ENCODE measurements at regions not wholly inside any gene's neighbourhood (a gene's known extent, or its start where the extent isn't known, plus 50 kb on each side); places are given as distances from the start of the nearest gene placed in this dataset.
"Not testable (repeated sequence)": the region's sequence is repeated elsewhere in the genome, so short reads cannot be mapped to it uniquely, and the experiment has no call there.

- DNase-seq: not testable (repeated sequence)
Observed at GRCh38 chr13:89406096-89406495, 1734.9 kb downstream of the SLITRK5 start.

DNA sequence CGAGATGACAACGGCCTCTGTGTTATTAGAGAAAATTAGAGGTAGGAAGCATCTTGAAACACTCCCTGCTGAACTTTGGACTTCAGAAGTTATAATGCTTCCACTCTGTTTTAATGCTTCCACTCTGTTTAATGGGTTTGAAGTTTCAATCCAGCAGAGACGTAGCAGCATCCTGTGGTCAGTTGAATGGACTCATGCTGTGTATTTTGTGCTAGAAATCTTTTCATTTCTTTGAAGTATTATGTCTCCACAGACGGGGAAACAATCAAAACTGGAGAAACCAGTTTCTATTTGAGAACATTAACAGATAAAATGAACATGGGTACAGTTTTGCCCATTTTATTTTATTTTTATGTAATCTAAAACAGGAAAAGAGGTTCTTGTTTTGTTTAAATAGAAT, 1736.2 kb downstream of the SLITRK5 start:
- DNase-seq: no peak

DNA sequence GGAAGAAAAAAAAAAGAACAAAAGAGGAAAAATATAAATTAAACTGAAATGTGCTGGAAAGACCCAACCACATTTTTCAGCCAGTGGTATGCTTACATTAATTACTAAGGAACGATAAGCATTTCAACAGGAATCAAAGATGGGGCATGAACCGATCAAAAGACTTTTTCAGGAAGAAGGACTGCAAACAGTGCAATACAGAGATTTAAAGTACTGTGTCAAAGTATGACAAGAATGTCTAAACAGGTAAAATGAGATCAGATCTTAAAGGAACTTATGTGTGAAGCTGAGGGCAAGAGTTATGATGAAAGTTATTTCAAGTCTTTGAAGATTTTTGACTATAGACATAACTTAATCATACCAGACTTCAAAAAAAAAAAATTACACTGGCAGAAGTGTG, 1761.8 kb downstream of the SLITRK5 start:
- no peak for DNase-seq

- DNase-seq: not testable (repeated sequence)
Observed at GRCh38 chr13:89434624-89435023, 1763.5 kb downstream of the SLITRK5 start.

DNA sequence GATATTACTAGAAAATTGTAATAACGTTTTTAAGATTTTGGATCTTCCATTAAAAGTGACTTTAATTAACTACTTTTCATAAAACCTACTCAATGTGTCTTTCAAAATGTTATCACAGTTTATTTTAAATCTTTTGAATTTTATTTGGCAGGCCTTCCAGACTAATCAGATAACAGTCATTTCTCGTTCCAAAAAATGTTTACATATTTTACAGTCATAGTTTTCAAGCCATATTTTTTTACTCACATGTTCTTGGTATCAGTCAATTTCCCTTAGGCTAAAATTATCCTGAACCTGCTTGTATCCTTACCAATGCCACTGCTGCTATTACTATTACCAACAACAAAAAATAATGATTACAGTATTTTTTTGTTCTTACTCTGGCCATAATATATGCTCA, 1783.5 kb downstream of the SLITRK5 start:
- DNase-seq: no peak

- DNase-seq: no peak
Observed at GRCh38 chr13:89455225-89455624, 1784.1 kb downstream of the SLITRK5 start.

DNA sequence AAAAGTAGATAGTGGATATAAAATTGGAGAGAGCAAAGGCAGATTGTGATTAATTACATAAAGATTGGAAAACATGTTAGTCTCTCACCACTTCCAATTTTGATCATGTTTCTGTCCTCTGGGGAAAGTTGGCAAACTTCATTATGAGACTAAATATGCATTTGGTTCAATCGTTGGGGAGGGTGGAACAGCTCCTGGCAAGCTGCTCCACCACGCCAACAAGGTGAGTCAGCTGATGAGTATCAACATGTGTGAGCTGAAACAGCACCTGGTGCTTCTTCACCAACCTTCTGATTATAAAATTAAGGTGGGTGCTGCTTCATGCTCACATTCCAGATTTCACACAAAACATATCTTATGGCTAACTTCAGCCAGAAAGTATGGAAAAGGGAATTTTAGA, 1784.6 kb downstream of the SLITRK5 start:
- no peak for DNase-seq

GRCh38 chr13:89457977-89458376, 1786.8 kb downstream of the SLITRK5 start:
- DNase-seq: no peak

- no peak for DNase-seq
Observed at GRCh38 chr13:89458456-89458855, 1787.3 kb downstream of the SLITRK5 start.

DNA sequence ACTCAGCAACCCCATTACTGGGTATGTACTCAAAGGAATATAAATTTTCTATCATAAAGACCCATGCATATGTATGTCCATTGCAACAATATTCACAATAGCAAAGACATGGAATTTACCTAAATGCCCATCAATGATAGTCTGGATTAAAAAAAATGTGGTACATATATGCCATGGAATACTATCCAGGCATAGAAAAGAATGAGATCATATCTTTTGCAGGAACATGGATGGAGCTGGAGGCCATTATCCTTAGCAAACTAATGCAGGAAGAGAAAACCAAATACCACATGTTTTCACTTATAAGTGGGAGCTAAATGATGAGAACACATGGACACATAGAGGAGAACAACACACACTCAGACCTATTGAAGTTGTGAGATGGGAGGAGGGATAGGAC, 1789.7 kb downstream of the SLITRK5 start:
- DNase-seq: not testable (repeated sequence)

- DNase-seq: no peak
Observed at GRCh38 chr13:89465366-89465765, 1794.2 kb downstream of the SLITRK5 start.

- DNase-seq: no peak
Observed at GRCh38 chr13:89468081-89468480, 1796.9 kb downstream of the SLITRK5 start.

DNA sequence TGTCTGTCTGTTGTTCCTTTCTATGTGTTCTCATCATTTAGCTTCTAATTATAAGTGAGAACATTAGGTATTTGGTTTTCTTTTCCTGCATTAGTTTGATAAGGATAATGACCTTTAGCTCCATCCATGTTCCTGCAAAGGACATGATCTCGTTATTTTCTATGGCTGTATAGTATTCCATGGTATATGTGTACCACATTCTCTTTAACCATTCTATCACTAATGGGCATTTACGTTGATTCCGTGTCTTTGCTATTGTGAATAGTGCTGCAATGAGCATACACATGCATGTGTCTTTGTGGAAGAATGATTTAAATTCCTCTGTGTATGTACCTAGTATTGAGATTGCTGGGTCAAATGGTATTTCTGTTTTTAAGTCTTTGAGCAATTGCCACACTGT, 1799.7 kb downstream of the SLITRK5 start:
- DNase-seq: no peak

DNA sequence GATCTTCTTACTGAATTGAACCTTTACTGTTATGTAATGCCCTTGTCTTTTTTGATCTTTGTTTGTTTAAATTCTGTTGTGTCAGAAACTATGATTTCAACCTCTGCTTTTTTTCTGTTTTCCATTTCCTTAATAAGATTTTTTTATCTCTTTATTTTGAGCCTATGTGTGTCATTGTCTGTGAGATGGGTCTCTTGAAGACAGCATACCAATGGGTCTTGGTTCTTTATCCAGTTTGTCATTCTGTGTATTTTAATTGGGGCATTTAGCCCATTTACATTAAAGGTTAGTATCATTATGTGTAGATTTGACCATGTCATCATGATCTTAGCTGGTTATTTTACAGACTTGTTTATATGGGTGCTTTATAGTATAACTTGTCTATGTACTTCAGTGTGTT, 1803.3 kb downstream of the SLITRK5 start:
- DNase-seq: no peak

DNA sequence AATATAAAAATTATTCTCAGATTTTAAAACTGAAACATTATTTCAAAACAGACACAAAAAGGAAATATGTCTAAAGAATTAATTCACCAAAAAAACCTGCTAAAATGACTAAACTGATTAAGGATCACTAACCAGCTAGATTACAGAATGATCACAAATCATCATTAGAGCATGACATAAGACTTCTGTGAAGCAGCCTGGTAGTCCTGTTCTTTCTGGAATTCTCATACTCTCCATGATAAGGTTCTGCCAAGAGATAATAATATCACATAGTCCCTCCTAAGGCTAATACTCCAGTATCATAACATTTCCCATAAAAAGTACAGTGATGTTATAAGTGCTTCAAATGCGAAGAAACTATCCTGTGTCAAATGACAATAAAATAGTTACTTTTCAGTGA, 1814.9 kb downstream of the SLITRK5 start:
- no peak for DNase-seq

DNA sequence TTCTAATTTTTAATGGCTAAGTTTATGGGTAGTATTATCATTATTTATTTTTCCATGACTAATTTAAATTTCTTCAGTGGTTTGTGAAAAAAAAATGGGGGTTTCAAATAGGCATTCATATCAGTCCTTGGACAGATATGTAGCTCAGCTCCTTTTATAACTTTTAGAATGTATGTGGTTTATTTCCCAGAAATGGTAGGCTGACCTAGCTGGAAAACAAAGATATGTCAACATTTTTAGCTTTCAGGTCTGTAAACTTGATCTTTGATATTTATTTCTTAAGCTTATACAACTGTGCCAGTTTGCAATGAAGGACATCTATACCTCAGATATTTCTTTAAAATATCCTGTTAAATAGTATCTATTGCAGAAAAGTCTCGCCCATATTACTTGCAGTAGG, 1815.5 kb downstream of the SLITRK5 start:
- no peak for DNase-seq

DNA sequence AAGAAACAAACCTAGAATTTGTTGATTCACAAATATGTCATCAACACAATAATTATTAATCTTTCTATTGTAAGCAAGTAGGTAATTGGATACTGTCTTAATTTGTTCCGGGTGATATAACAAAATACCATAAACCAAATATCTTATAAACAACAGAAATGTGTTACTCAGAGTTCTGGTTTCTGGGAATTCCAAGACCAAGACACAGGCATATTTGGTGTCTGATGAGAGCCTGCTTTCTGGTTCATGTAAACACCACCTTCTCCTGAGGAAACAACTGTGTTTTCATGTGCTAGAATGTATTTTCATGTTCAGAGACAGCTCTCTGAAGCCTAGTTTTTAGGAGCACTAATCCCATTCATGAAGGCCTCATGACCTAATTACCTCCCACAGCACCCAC, 1819.5 kb downstream of the SLITRK5 start:
- no peak for DNase-seq

GRCh38 chr13:89496478-89496877, 1825.3 kb downstream of the SLITRK5 start:
- DNase-seq: no peak

DNA sequence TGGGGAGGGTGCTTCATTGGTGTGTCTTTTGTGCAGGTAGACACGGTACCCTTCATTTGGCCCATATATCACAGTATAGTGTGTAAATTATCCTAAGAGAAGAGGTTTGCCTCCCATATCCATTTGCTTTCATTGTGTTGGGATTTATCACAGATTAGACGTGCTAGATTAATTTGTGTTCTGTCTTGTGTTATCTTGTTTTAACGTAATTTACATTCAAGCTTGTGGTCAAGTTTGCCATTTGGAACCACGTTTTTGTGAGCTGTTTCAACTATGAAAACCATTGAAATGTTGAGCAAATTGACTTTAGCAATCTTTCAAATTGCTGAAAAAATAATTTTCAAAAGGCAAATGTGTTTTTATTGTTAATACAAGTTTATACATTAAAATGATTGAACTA, 1826.5 kb downstream of the SLITRK5 start:
- DNase-seq: no peak

DNA sequence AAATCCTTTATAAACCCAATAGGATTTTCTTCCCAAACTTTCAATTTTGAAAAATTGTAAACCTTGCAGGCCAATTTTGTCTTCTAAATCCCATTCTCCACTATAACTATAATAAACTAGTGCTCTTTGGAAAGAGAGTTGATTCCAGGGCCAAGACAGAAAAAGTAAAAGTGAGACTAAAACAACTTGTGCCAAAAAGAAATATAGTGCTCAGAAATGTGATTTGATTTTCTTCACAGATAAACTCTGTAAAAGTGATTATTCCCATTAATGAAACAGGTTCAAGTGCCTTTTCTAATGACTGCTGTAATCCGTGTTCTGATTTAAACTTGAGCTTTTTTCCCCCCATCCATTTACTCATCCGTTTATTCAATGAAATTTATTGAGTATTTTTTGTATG, 1831.1 kb downstream of the SLITRK5 start:
- no peak for DNase-seq

DNA sequence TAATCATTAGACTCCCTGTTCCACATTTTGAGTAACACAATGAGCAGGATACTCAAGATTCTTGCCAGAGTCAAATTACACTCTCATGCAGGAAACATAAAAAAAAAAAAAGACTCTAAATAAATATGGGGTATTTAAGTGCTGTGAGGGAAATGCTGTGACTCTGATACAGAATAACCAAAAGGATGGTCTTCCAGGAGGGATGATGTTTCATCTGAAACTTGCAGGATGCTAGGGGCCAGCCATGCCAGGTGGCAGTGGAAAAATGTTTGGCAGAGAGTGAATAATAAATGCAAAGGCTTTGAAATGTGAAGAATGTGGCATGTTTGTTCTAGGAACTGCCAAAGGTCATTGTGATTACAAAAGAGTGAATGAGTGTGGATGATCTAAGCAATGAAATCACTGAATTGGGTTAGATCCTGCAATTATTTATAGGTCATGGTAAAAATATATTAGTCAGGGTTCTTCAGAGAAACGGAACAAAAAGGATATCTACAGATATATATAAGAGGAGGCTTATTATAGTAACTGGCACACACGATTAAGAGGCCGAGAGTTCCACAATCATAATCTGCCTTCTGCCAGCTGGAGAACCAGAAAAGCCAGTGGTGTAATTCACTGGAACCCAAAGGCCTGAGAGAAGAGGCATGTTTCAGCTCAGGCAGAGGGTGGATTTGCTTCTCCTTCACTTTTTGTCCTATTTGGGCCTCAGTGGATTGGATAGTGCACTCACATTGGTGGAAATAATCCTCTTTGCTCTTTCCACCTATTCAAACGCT, 1832.8 kb upstream of the MIR17HG start:
- DNase-seq: no peak

DNA sequence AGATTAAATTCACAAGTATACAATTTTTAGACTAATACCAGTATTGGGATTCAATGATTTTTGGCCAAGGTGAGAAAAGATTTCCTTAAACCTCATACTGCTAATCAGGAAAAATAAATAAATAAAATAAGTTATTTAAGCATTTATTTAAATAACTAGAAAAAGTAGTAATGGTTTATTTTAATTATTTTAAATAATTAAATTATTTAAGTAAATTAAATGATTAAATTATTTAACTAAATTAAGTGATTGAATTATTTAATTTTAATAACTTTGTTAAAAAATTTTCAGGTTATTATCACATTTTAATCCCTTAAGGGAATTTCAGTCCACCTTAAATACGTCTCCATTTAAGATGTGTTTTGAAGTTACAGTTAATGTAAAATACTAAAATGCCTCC, 1831.5 kb upstream of the MIR17HG start:
- DNase-seq: no peak

- DNase-seq: no peak
Observed at GRCh38 chr13:89518289-89519077, 1829.0 kb upstream of the MIR17HG start.

- no peak for DNase-seq
Observed at GRCh38 chr13:89520468-89520867, 1827.0 kb upstream of the MIR17HG start.
